ENCODE measurements at regions not wholly inside any gene's neighbourhood (a gene's known extent, or its start where the extent isn't known, plus 50 kb on each side); places are given as distances from the start of the nearest gene placed in this dataset.

- H3K4me3 ChIP-seq, result no peak overlapping the region
- DNase-seq (ENCODE audit: low spot score) (no peak), ATAC-seq (no peak)
- H3K36me3 ChIP-seq (ENCODE audit: insufficient read depth), result peaks cover 13% of the 10 kb centered on the region
- Mint-ChIP-seq H3K4me3 (no peak overlapping the region), H3K27me3 (ENCODE audit: insufficient read depth, low read depth, poor library complexity) (peaks cover 3% of the 10 kb centered on the region), H3K36me3 (ENCODE audit: low read depth) (peaks cover 34% of the 10 kb centered on the region), H3K27ac (no peak overlapping the region), H3K9me3 (peaks cover 40% of the 10 kb centered on the region), H3K4me1 (no peaks in the 10 kb centered on the region; the same call in 2 of the 3 replicates)
- no peak for TF ChIP-seq EZH2 (IDR thresholded peaks at IDR 0.05; ENCODE audit: low read depth, unreplicated experiment)
- no peak for TF ChIP-seq CTCF (conservative IDR thresholded peaks at IDR 0.05; ENCODE audit: low read depth in 2 of 2)
- TF ChIP-seq ZNF331 (CRISPR knock-in tag; IDR thresholded peaks at IDR 0.05; ENCODE audit: low read depth), result no peak
- TF ChIP-seq EZH2phosphoT487 (IDR thresholded peaks at IDR 0.05; ENCODE audit: unreplicated experiment), result no peak
- TF ChIP-seq ZNF462 (CRISPR knock-in tag; IDR thresholded peaks at IDR 0.05), result no peak
- TF ChIP-seq JUNB (IDR thresholded peaks at IDR 0.05; ENCODE audit: unreplicated experiment), result no peak
- H3K4me1 ChIP-seq (ENCODE audit: insufficient read depth), result no peaks in the 10 kb centered on the region
- no peaks in the 10 kb centered on the region for H3K79me2 ChIP-seq (replicated peaks; ENCODE audit: insufficient read depth)
- H3K27me3 ChIP-seq (ENCODE audit: insufficient read depth), result no peaks in the 10 kb centered on the region
- peaks cover 15% of the 10 kb centered on the region for H3K9me2 ChIP-seq (ENCODE audit: insufficient read depth)
- no peak overlapping the region for H2AFZ ChIP-seq
- no peaks in the 10 kb centered on the region for H3F3A ChIP-seq (replicated peaks; ENCODE audit: low read depth)
- no peak overlapping the region for H3K4me2 ChIP-seq
- no peak overlapping the region for H3K27ac ChIP-seq (ENCODE audit: low read depth)
- no peaks in the 10 kb centered on the region for H4K20me1 ChIP-seq (replicated peaks; ENCODE audit: insufficient read depth)
These were observed 87.6 kb upstream of the MYLIP start for GRCh38 chr6:16041327-16041726.
